ENCODE measurements at regions not wholly inside any gene's neighbourhood (a gene's known extent, or its start where the extent isn't known, plus 50 kb on each side); places are given as distances from the start of the nearest gene placed in this dataset.

DNA sequence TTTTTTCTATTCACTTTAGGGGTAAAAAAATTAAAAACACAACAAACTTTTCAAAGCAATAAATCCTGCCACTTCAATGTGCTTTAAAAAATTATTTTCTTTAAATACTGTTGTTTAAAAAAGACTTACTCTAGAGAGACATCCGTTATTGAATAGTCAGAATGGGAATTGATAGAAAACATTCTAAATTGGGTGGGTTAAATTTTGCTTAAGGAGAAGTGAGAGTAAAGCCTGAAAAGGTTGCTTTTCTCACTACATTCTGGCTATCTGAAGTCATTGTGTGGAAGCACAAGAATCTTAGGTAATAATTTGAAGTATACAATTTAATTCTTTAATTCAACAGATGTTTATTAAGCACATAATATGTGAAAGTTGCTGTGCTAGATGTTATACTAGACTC, 509.3 kb downstream of the NR2F1-AS1 start:
- H3K4me3 ChIP-seq (ENCODE audit: low read depth, low read length) = no peak overlapping the region
- DNase-seq (ENCODE audit: low read depth) = no peak
- TF ChIP-seq MYC (IDR thresholded peaks at IDR 0.05; ENCODE audit: low read depth, low read length) = no peak
- TF ChIP-seq POLR2A (IDR thresholded peaks at IDR 0.05; ENCODE audit: extremely low read depth, insufficient read length) = no peak
- TF ChIP-seq, protein P1, sequence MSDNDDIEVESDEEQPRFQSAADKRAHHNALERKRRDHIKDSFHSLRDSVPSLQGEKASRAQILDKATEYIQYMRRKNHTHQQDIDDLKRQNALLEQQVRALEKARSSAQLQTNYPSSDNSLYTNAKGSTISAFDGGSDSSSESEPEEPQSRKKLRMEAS (IDR thresholded peaks at IDR 0.05; ENCODE audit: low read depth, low read length) = no peak

- H3K4me3 ChIP-seq (ENCODE audit: low read depth, low read length) = no peak overlapping the region
- no peak for DNase-seq (ENCODE audit: low read depth)
- TF ChIP-seq CTCF (IDR thresholded peaks at IDR 0.05; ENCODE audit: low read depth, low read length) = no peak
These were observed 510.1 kb downstream of the NR2F1-AS1 start for GRCh38 chr5:93070938-93071337.

DNA sequence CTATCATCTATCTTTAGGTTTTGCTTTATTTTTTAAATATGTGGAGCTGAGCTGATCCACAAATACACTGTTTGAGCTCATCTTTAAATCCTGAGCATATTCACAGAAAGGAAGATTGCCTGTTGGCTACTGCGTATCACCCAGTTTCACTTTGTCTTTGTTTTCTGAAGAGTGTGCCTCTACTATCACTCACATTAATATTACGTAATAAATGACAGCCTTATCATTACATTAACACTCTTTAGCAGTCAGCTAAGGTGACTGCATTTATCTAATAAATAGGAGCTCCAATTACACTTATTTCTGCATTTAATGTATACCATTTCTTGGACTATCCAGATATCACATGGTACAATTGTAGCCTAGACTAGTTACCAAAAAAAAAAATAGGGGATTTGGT, 511.7 kb downstream of the NR2F1-AS1 start:
- DNase-seq (ENCODE audit: low read depth) = no peak
- TF ChIP-seq, protein P1 (IDR thresholded peaks at IDR 0.05; ENCODE audit: low read depth, low read length) = no peak
- TF ChIP-seq POLR2A (IDR thresholded peaks at IDR 0.05; ENCODE audit: extremely low read depth, insufficient read length) (no peak), CTCF (IDR thresholded peaks at IDR 0.05; ENCODE audit: low read depth, low read length) (no peak), MYC (IDR thresholded peaks at IDR 0.05; ENCODE audit: low read depth, low read length) (no peak)

GRCh38 chr5:93062548-93062947, 518.5 kb downstream of the NR2F1-AS1 start:
- TF ChIP-seq CTCF (IDR thresholded peaks at IDR 0.05; ENCODE audit: low read depth, low read length) = peak; percentile 32
- no peak for TF ChIP-seq POLR2A (IDR thresholded peaks at IDR 0.05; ENCODE audit: extremely low read depth, insufficient read length)
- no peak overlapping the region for H3K4me3 ChIP-seq (ENCODE audit: low read depth, low read length)
- peak; percentile 14 for DNase-seq (ENCODE audit: low read depth)

More for the DNA sequence above, 511.7 kb downstream of the NR2F1-AS1 start:
- H3K4me3 ChIP-seq (ENCODE audit: low read depth, low read length) = no peak overlapping the region

DNA sequence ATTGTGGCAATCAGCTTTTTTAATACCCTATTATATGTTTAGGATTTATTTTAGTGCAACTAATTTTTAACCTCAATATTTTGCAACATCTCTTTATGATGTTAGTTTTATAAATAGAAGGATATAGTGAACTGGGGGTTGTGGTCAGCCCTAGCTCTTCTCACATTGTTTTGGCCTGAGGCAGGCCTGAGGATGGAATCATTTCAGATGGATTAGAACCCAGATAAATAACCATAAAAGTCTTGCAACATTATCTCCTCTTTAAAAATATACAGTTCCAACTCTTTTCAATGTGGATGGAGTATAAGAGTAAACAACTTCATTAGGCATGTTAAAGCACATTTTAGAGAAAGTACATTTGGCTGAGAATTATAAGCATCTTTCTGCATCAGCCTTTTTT, 522.7 kb downstream of the NR2F1-AS1 start:
- TF ChIP-seq MYC (IDR thresholded peaks at IDR 0.05; ENCODE audit: low read depth, low read length) (no peak), CTCF (IDR thresholded peaks at IDR 0.05; ENCODE audit: low read depth, low read length) (no peak), POLR2A (IDR thresholded peaks at IDR 0.05; ENCODE audit: extremely low read depth, insufficient read length) (no peak)
- TF ChIP-seq, protein P1 (IDR thresholded peaks at IDR 0.05; ENCODE audit: low read depth, low read length) = no peak
- no peak overlapping the region for H3K4me3 ChIP-seq (ENCODE audit: low read depth, low read length)
- no peak for DNase-seq (ENCODE audit: low read depth)

GRCh38 chr5:93057311-93057710, 523.7 kb downstream of the NR2F1-AS1 start:
- no peak overlapping the region for H3K4me3 ChIP-seq (ENCODE audit: low read depth, low read length)
- no peak for TF ChIP-seq POLR2A (IDR thresholded peaks at IDR 0.05; ENCODE audit: extremely low read depth, insufficient read length)
- no peak for TF ChIP-seq MYC (IDR thresholded peaks at IDR 0.05; ENCODE audit: low read depth, low read length)
- TF ChIP-seq, protein P1 (IDR thresholded peaks at IDR 0.05; ENCODE audit: low read depth, low read length) = no peak
- no peak for TF ChIP-seq CTCF (IDR thresholded peaks at IDR 0.05; ENCODE audit: low read depth, low read length)
- no peak for DNase-seq (ENCODE audit: low read depth)

Data from NB4 (cell line).